DOHH2 (cell line): ENCODE measurements at regions not wholly inside any gene's neighbourhood (a gene's known extent, or its start where the extent isn't known, plus 50 kb on each side); places are given as distances from the start of the nearest gene placed in this dataset.

ENCODE experiments used
- H3F3A ChIP-seq: fragments of 200-600 bp; sonication (generic), shearing (Covaris generic); 2 replicates; pipeline ENCODE4 v1.6.0; 2016; ENCODE audit warnings: antibody characterized with exemption, mild to moderate bottlenecking; ENCODE audit not compliant: control insufficient read depth, insufficient read depth
- H3K27ac ChIP-seq: fragments of 200-600 bp; sonication (generic); 2 replicates; pipeline ENCODE4 v1.5.1; 2014; ENCODE audit warnings: low read depth, mild to moderate bottlenecking, low read length, moderate library complexity
- H3K27me3 ChIP-seq: fragments of 200-600 bp; sonication (generic); 2 replicates; pipeline ENCODE4 v1.6.1; 2014; ENCODE audit warnings: mild to moderate bottlenecking, low read length, mixed read lengths; ENCODE audit not compliant: control insufficient read depth
- H3K36me3 ChIP-seq: fragments of 200-600 bp; sonication (generic); 2 replicates; pipeline ENCODE4 v1.6.1; 2014; ENCODE audit warnings: mild to moderate bottlenecking, low read length, moderate library complexity, mixed read lengths; ENCODE audit not compliant: control insufficient read depth
- H3K4me1 ChIP-seq: fragments of 200-600 bp; sonication (generic); 2 replicates; pipeline ENCODE4 v1.6.1; 2014; ENCODE audit warnings: mild to moderate bottlenecking, low read length, mixed read lengths; ENCODE audit not compliant: control insufficient read depth
- H3K4me2 ChIP-seq: fragments of 200-600 bp; sonication (generic); 2 replicates; pipeline ENCODE4 v1.6.0; 2014; ENCODE audit warnings: mild to moderate bottlenecking, low read length, moderate library complexity
- H3K4me3 ChIP-seq: fragments of 200-600 bp; sonication (generic); 2 replicates; pipeline ENCODE4 v1.5.1; 2014; ENCODE audit warnings: mild to moderate bottlenecking, low read length, mixed read lengths
- H3K79me2 ChIP-seq: fragments of 200-600 bp; sonication (generic); 2 replicates; pipeline ENCODE4 v1.6.1; 2014; ENCODE audit warnings: mild to moderate bottlenecking, low read length, mixed read lengths; ENCODE audit not compliant: control insufficient read depth
- H3K9me2 ChIP-seq: fragments of 200-600 bp; sonication (generic); replicated peaks from 2 replicates; pipeline ENCODE4 v1.6.1; 2014; ENCODE audit warnings: mild to moderate bottlenecking, low read length, mixed read lengths; ENCODE audit not compliant: control insufficient read depth
- H3K9me3 ChIP-seq: fragments of 200-600 bp; sonication (generic); 2 replicates; pipeline ENCODE4 v1.6.1; 2014; ENCODE audit warnings: antibody characterized with exemption, low read length, mixed read lengths; ENCODE audit not compliant: control insufficient read depth, insufficient read depth
- H4K20me1 ChIP-seq: fragments of 200-600 bp; sonication (generic); 2 replicates; pipeline ENCODE4 v1.6.0; 2014; ENCODE audit warnings: low read depth, mild to moderate bottlenecking, antibody characterized with exemption, low read length, moderate library complexity; ENCODE audit not compliant: control insufficient read depth, insufficient read depth
- EZH2phosphoT487 ChIP-seq: fragments of 200-600 bp; sonication (generic); IDR thresholded peaks from 2 replicates; pipeline ENCODE4 v1.6.1; 2017; ENCODE audit warnings: borderline replicate concordance, mild to moderate bottlenecking, antibody characterized with exemption, low read length, moderate library complexity, mixed read lengths
- TF ChIP-seq, protein P1 (sequence below): fragments of 200-600 bp; sonication (generic); IDR thresholded peaks from one replicate; pipeline ENCODE4 v1.5.1; 2014; ENCODE audit warnings: antibody characterized with exemption, mild to moderate bottlenecking, low read depth, low read length; ENCODE audit not compliant: poor library complexity, severe bottlenecking

- Histone ChIP-seq H3K27ac (no peak overlapping the region), H3K27me3 (no peaks in the 10 kb centered on the region), H3K79me2 (no peaks in the 10 kb centered on the region), H4K20me1 (no peaks in the 10 kb centered on the region), H3K4me2 (no peak overlapping the region), H3K4me3 (no peak overlapping the region), H3K36me3 (no peaks in the 10 kb centered on the region), H3F3A (no peaks in the 10 kb centered on the region), H3K9me3 (no peaks in the 10 kb centered on the region), H3K4me1 (no peaks in the 10 kb centered on the region), H3K9me2 (no peaks in the 10 kb centered on the region)
- TF ChIP-seq EZH2phosphoT487: no peak
- TF ChIP-seq, protein P1, sequence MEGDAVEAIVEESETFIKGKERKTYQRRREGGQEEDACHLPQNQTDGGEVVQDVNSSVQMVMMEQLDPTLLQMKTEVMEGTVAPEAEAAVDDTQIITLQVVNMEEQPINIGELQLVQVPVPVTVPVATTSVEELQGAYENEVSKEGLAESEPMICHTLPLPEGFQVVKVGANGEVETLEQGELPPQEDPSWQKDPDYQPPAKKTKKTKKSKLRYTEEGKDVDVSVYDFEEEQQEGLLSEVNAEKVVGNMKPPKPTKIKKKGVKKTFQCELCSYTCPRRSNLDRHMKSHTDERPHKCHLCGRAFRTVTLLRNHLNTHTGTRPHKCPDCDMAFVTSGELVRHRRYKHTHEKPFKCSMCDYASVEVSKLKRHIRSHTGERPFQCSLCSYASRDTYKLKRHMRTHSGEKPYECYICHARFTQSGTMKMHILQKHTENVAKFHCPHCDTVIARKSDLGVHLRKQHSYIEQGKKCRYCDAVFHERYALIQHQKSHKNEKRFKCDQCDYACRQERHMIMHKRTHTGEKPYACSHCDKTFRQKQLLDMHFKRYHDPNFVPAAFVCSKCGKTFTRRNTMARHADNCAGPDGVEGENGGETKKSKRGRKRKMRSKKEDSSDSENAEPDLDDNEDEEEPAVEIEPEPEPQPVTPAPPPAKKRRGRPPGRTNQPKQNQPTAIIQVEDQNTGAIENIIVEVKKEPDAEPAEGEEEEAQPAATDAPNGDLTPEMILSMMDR: no peak
These were observed 533.4 kb downstream of the NYAP2 start for GRCh38 chr2:225932811-225933413.

DNA sequence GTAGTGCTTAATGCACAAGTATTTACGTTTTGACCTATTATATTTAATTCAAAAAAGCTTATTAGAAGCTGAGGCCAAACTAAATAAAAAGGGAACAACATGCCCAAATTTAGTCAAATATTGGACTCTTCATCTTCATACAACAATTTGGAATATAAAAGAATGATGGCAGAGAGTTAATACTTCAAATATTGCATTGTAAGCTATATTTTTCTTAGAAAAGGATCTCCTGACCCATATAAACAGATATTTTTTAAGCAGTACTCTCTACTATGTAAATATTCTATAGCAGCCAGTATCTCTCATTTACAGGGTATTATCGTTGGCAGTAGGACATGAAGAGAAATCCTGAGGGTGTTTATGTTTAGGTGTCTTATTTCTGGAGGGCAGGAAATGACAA is 531.2 kb downstream of the NYAP2 start:
- Histone ChIP-seq H3K9me2 (no peaks in the 10 kb centered on the region), H4K20me1 (no peaks in the 10 kb centered on the region)
- no peak for TF ChIP-seq EZH2phosphoT487
- TF ChIP-seq, protein P1: no peak

GRCh38 chr2:225920621-225921220 is 521.2 kb downstream of the NYAP2 start:
- TF ChIP-seq, protein P1: no peak
- TF ChIP-seq EZH2phosphoT487: no peak
- H3K4me2 ChIP-seq: no peak overlapping the region
- no peaks in the 10 kb centered on the region for H3K36me3 ChIP-seq
- H3K4me3 ChIP-seq: no peak overlapping the region
- no peaks in the 10 kb centered on the region for H3K9me3 ChIP-seq
- H3K79me2 ChIP-seq: no peaks in the 10 kb centered on the region
- H3F3A ChIP-seq: no peaks in the 10 kb centered on the region
- no peaks in the 10 kb centered on the region for H4K20me1 ChIP-seq
- H3K27me3 ChIP-seq: no peaks in the 10 kb centered on the region
- H3K27ac ChIP-seq: no peak overlapping the region
- no peaks in the 10 kb centered on the region for H3K9me2 ChIP-seq
- no peaks in the 10 kb centered on the region for H3K4me1 ChIP-seq

More for the DNA sequence above, 531.2 kb downstream of the NYAP2 start:
- Histone ChIP-seq H3K9me3 (no peaks in the 10 kb centered on the region), H3K4me1 (no peaks in the 10 kb centered on the region), H3F3A (no peaks in the 10 kb centered on the region), H3K27ac (no peak overlapping the region), H3K36me3 (no peaks in the 10 kb centered on the region), H3K79me2 (no peaks in the 10 kb centered on the region), H3K27me3 (no peaks in the 10 kb centered on the region), H3K4me3 (no peak overlapping the region), H3K4me2 (no peak overlapping the region)
